ENCODE measurements at regions not wholly inside any gene's neighbourhood (a gene's known extent, or its start where the extent isn't known, plus 50 kb on each side); places are given as distances from the start of the nearest gene placed in this dataset.

GRCh38 chr16:13414154-13414553, 505.8 kb upstream of the ERCC4 start:
- intact Hi-C loops (cut with DNase I): no loop called here
- DNase-seq (no peak), ATAC-seq (no peak)
- no peak overlapping the region for H3K27ac ChIP-seq
- no peaks in the 10 kb centered on the region for H3K4me1 ChIP-seq
- H3K27me3 ChIP-seq: no peaks in the 10 kb centered on the region
- H3K9me3 ChIP-seq: peaks cover 0 to 10% (median 0%) of the 10 kb centered on the region in 11 donors
- no peaks in the 10 kb centered on the region for H3K36me3 ChIP-seq
- TF ChIP-seq CTCF (IDR thresholded peaks at IDR 0.05): no peak
- H3K4me3 ChIP-seq: no peak overlapping the region

- 87 to 88% methylated on average over 2 of the region's 2 CpGs for WGBS, 2 donors
- Histone ChIP-seq H3K4me1 (no peaks in the 10 kb centered on the region), H3K36me3 (no peaks in the 10 kb centered on the region), H3K4me3 (no peak overlapping the region), H3K9me3 (peaks cover 0 to 5% (median 0%) of the 10 kb centered on the region in 11 donors), H3K27me3 (no peaks in the 10 kb centered on the region), H3K27ac (no peak overlapping the region)
- intact Hi-C loops (cut with DNase I): no loop called here
- DNase-seq (no peak), ATAC-seq (no peak)
- no peak for TF ChIP-seq CTCF (IDR thresholded peaks at IDR 0.05)
These were observed 500.4 kb upstream of the ERCC4 start for GRCh38 chr16:13419589-13419988.

- no peak overlapping the region for H3K4me3 ChIP-seq
- H3K36me3 ChIP-seq: no peaks in the 10 kb centered on the region
- TF ChIP-seq CTCF (IDR thresholded peaks at IDR 0.05): no peak
- H3K27me3 ChIP-seq: peaks cover 0 to 5% (median 0%) of the 10 kb centered on the region in 7 donors
- ATAC-seq (no peak), DNase-seq (no peak)
- no peak overlapping the region for H3K27ac ChIP-seq
- intact Hi-C loops (cut with DNase I): no loop called here
- WGBS, 2 donors: 35 to 37% methylated on average over 3 of the region's 3 CpGs
- no peaks in the 10 kb centered on the region for H3K4me1 ChIP-seq
- H3K9me3 ChIP-seq: peaks cover 0 to 5% (median 0%) of the 10 kb centered on the region in 11 donors
These were observed 498.2 kb upstream of the ERCC4 start for GRCh38 chr16:13421726-13422125.

- Histone ChIP-seq H3K9me3 (peaks cover 0 to 6% (median 0%) of the 10 kb centered on the region in 11 donors), H3K4me1 (no peaks in the 10 kb centered on the region), H3K27me3 (peaks cover 0 to 5% (median 0%) of the 10 kb centered on the region in 7 donors), H3K4me3 (no peak overlapping the region), H3K36me3 (no peaks in the 10 kb centered on the region), H3K27ac (no peak overlapping the region)
- ATAC-seq: no peak
- no peak for TF ChIP-seq CTCF (IDR thresholded peaks at IDR 0.05)
- WGBS, 2 donors: 37 to 58% methylated on average over 5 of the region's 5 CpGs
- intact Hi-C loops (cut with DNase I): no loop called here
- no peak for DNase-seq
These were observed 494.1 kb upstream of the ERCC4 start for GRCh38 chr16:13425836-13426235.

All from heart right ventricle (tissue), 16 donors.